AG04450 (cell line): ENCODE measurements at regions not wholly inside any gene's neighbourhood (a gene's known extent, or its start where the extent isn't known, plus 50 kb on each side); places are given as distances from the start of the nearest gene placed in this dataset.

ENCODE experiments used
- CTCF ChIA-PET: fragments of 300-600, 350-600 bp; formaldehyde crosslinking; extraction: SDS; loops from one replicate; lab custom pipeline; 2022; ENCODE audit warnings: antibody characterized with exemption, inconsistent platforms; lab: Charles Lee
- POLR2A ChIA-PET: fragments of 350-600 bp; formaldehyde crosslinking; extraction: SDS; loops from one replicate; lab custom pipeline; 2021; ENCODE audit warnings: antibody characterized with exemption, inconsistent platforms; lab: Yijun Ruan, JAX
- DNase-seq: peaks from one replicate; pipeline ENCODE4 v3.0.0-alpha.2; 2011; ENCODE audit warnings: low read depth, low spot score
- H3K27ac ChIP-seq: one replicate; pipeline ENCODE4 v1.5.1; 2012; ENCODE audit warnings: low read depth, low read length, control low read depth
- H3K27me3 ChIP-seq: one replicate; pipeline ENCODE4 v1.6.0; 2012; ENCODE audit warnings: low read length; ENCODE audit not compliant: control insufficient read depth, insufficient read depth
- H3K4me3 ChIP-seq: 2 replicates; pipeline ENCODE4 v1.5.1; 2011; ENCODE audit warnings: mild to moderate bottlenecking, low read depth, low read length, control low read depth
- H3K9me3 ChIP-seq: 2 replicates; pipeline ENCODE4 v1.5.1; 2012; ENCODE audit warnings: low read length; ENCODE audit not compliant: control insufficient read depth, insufficient read depth
- CTCF ChIP-seq: IDR thresholded peaks from 2 replicates; pipeline ENCODE4 v1.5.1; 2011; ENCODE audit warnings: low read depth, low read length, control low read depth, inconsistent platforms

- CTCF ChIA-PET: no interaction called here
- Histone ChIP-seq H3K4me3 (no peak overlapping the region), H3K27me3 (no peaks in the 10 kb centered on the region), H3K9me3 (no peaks in the 10 kb centered on the region), H3K27ac (no peak overlapping the region)
- DNase-seq: no peak
- TF ChIP-seq CTCF: no peak
- POLR2A ChIA-PET: no interaction called here
These were observed 150.9 kb downstream of the CNTN3 start for GRCh38 chr3:74463515-74463914.

- no peaks in the 10 kb centered on the region for H3K9me3 ChIP-seq
- no peaks in the 10 kb centered on the region for H3K27me3 ChIP-seq
- no peak for DNase-seq
- ChIA-PET CTCF (no interaction called here), POLR2A (no interaction called here)
- H3K27ac ChIP-seq: no peak overlapping the region
- no peak overlapping the region for H3K4me3 ChIP-seq
- no peak for TF ChIP-seq CTCF
These were observed 158.3 kb downstream of the CNTN3 start for GRCh38 chr3:74456166-74456565.

GRCh38 chr3:74447221-74447620 is 167.2 kb downstream of the CNTN3 start:
- DNase-seq: no peak
- no peaks in the 10 kb centered on the region for H3K9me3 ChIP-seq
- H3K4me3 ChIP-seq: no peak overlapping the region
- TF ChIP-seq CTCF: no peak
- POLR2A ChIA-PET: no interaction called here
- H3K27me3 ChIP-seq: no peaks in the 10 kb centered on the region
- CTCF ChIA-PET: no interaction called here
- no peak overlapping the region for H3K27ac ChIP-seq

- no peak overlapping the region for H3K27ac ChIP-seq
- ChIA-PET CTCF (no interaction called here), POLR2A (no interaction called here)
- H3K27me3 ChIP-seq: no peaks in the 10 kb centered on the region
- no peak for TF ChIP-seq CTCF
- H3K4me3 ChIP-seq: no peak overlapping the region
- H3K9me3 ChIP-seq: no peaks in the 10 kb centered on the region
- no peak for DNase-seq
These were observed 168.9 kb downstream of the CNTN3 start for GRCh38 chr3:74445541-74445940.

- ChIA-PET POLR2A (no interaction called here), CTCF (no interaction called here)
- DNase-seq: no peak
- H3K9me3 ChIP-seq: no peaks in the 10 kb centered on the region
- no peak overlapping the region for H3K4me3 ChIP-seq
- no peak overlapping the region for H3K27ac ChIP-seq
- no peak for TF ChIP-seq CTCF
- H3K27me3 ChIP-seq: no peaks in the 10 kb centered on the region
These were observed 171.4 kb downstream of the CNTN3 start for GRCh38 chr3:74443102-74443501.
